SK-N-SH (cell line): ENCODE measurements at regions not wholly inside any gene's neighbourhood (a gene's known extent, or its start where the extent isn't known, plus 50 kb on each side); places are given as distances from the start of the nearest gene placed in this dataset.

ENCODE experiments used
- CTCF ChIA-PET: fragments of 300-600, 350-600 bp; formaldehyde crosslinking; extraction: SDS; loops from one replicate; lab custom pipeline; 2021; lab: Yijun Ruan, JAX
- POLR2A ChIA-PET: fragments of 350-600 bp; sonication (Branson Sonifier 250); formaldehyde crosslinking; extraction: SDS; loops from one replicate; lab custom pipeline; 2020; ENCODE audit warnings: antibody characterized with exemption, inconsistent platforms; lab: Yijun Ruan, JAX
- DNase-seq: peaks from one replicate; pipeline ENCODE4 v3.0.0; 2012
- H2AFZ ChIP-seq: fragments of 200-600 bp; sonication (generic); 2 replicates; pipeline ENCODE4 v1.8.1; 2016; ENCODE audit warnings: antibody characterized with exemption, mild to moderate bottlenecking, low read depth
- H3F3A ChIP-seq: fragments of 200-600 bp; sonication (generic); replicated peaks from 2 replicates; pipeline ENCODE3; 2016; ENCODE audit warnings: antibody characterized with exemption, mild to moderate bottlenecking; ENCODE audit not compliant: insufficient read depth
- H3K27ac ChIP-seq, 2 experiments: fragments of 200-500 bp in 1 of 2; fragments of 200-600 bp in 1 of 2; sonication (Bioruptor generic) in 1 of 2; sonication (generic), shearing (Covaris generic) in 1 of 2; 2 replicates each; pipeline versions ENCODE4 v1.5.1 to v1.6.1; 2014 to 2016; ENCODE audit warnings: low read depth in 2 of 2, inconsistent platforms in 1 of 2, low read length in 1 of 2, mild to moderate bottlenecking in 1 of 2, mixed read lengths in 1 of 2
- H3K27me3 ChIP-seq: fragments of 200-600 bp; sonication (generic), shearing (Covaris generic); 2 replicates; pipeline ENCODE4 v1.6.1; 2016; ENCODE audit warnings: mixed run types; ENCODE audit not compliant: insufficient read depth
- H3K36me3 ChIP-seq, 2 experiments: fragments of 200-500 bp in 1 of 2; fragments of 200-600 bp in 1 of 2; sonication (Bioruptor generic) in 1 of 2; sonication (generic) in 1 of 2; replicated peaks in 1 of 2; 2 replicates each; pipeline versions ENCODE3 to v1.5.1; 2014 to 2016; ENCODE audit warnings: low read length in 1 of 2, mild to moderate bottlenecking in 1 of 2; ENCODE audit not compliant: insufficient read depth in 2 of 2, control insufficient read depth in 1 of 2
- H3K4me1 ChIP-seq, 2 experiments: fragments of 200-500 bp in 1 of 2; fragments of 200-600 bp in 1 of 2; sonication (Bioruptor generic) in 1 of 2; sonication (generic), shearing (Covaris generic) in 1 of 2; 2 replicates each; pipeline versions ENCODE4 v1.5.1 to v1.6.1; 2014 to 2016; ENCODE audit warnings: low read depth in 1 of 2, low read length in 1 of 2, mixed run types in 1 of 2; ENCODE audit not compliant: insufficient read depth in 2 of 2, control insufficient read depth in 1 of 2
- H3K4me2 ChIP-seq: fragments of 200-600 bp; sonication (generic), shearing (Covaris generic); 2 replicates; pipeline ENCODE4 v1.6.1; 2017; ENCODE audit warnings: mixed run types
- H3K4me3 ChIP-seq, 2 experiments: fragments of 200-500 bp in 1 of 2; fragments of 200-600 bp in 1 of 2; sonication (Bioruptor generic) in 1 of 2; sonication (generic), shearing (Covaris generic) in 1 of 2; 2 replicates each; pipeline versions ENCODE4 v1.5.1 to v1.8.1; 2014 to 2016; ENCODE audit warnings: low read depth in 2 of 2, inconsistent platforms in 1 of 2, low read length in 1 of 2, mild to moderate bottlenecking in 1 of 2, mixed read lengths in 1 of 2, moderate library complexity in 1 of 2
- H3K79me2 ChIP-seq: fragments of 200-600 bp; sonication (generic); 2 replicates; pipeline ENCODE4 v1.8.1; 2017; ENCODE audit warnings: mild to moderate bottlenecking; ENCODE audit not compliant: insufficient read depth
- H3K9ac ChIP-seq: fragments of 200-600 bp; sonication (generic); 2 replicates; pipeline ENCODE4 v1.6.1; 2017; ENCODE audit warnings: mixed run types
- H3K9me2 ChIP-seq: fragments of 200-600 bp; sonication (generic); 2 replicates; pipeline ENCODE4 v1.6.1; 2017; ENCODE audit warnings: mixed run types
- H3K9me3 ChIP-seq: fragments of 200-600 bp; sonication (generic); 2 replicates; pipeline ENCODE4 v1.6.1; 2017; ENCODE audit warnings: mixed run types, mild to moderate bottlenecking, moderate library complexity
- H4K20me1 ChIP-seq: fragments of 200-600 bp; sonication (generic); 2 replicates; pipeline ENCODE4 v1.6.1; 2017; ENCODE audit warnings: mild to moderate bottlenecking, mixed run types; ENCODE audit not compliant: insufficient read depth
- CHD2 ChIP-seq: fragments of 150-350 bp; IDR thresholded peaks from 2 replicates; pipeline ENCODE4 v1.6.1; 2018; ENCODE audit warnings: low read length; ENCODE audit not compliant: partially characterized antibody
- ELF1 ChIP-seq: IDR thresholded peaks from 2 replicates; pipeline ENCODE4 v1.4.0; 2012
- EP300 ChIP-seq, 2 experiments: IDR thresholded peaks; 2 replicates each; pipeline versions ENCODE4 v1.4.0 to v1.6.1; 2012; ENCODE audit warnings: borderline replicate concordance in 1 of 2, low read depth in 1 of 2, low read length in 1 of 2
- FOSL2 ChIP-seq: IDR thresholded peaks from 2 replicates; pipeline ENCODE4 v1.4.0; 2012; ENCODE audit warnings: low read depth, mild to moderate bottlenecking, moderate library complexity, borderline replicate concordance
- FOXJ3 ChIP-seq: sonication (generic); formaldehyde crosslinking; IDR thresholded peaks from 2 replicates; pipeline ENCODE4 v1.5.1; 2020; ENCODE audit warnings: mild to moderate bottlenecking, missing genetic modification reagents
- FOXM1 ChIP-seq: IDR thresholded peaks from 2 replicates; pipeline ENCODE4 v1.4.0; 2012; ENCODE audit warnings: low read depth, mild to moderate bottlenecking
- GABPA ChIP-seq: IDR thresholded peaks from 2 replicates; pipeline ENCODE4 v1.4.0; 2012; ENCODE audit warnings: low read depth, mild to moderate bottlenecking
- MEF2A ChIP-seq: IDR thresholded peaks from 2 replicates; pipeline ENCODE4 v1.4.0; 2012; ENCODE audit warnings: low read depth, borderline replicate concordance
- MXI1 ChIP-seq: IDR thresholded peaks from 2 replicates; pipeline ENCODE4 v1.6.1; 2012; ENCODE audit warnings: mild to moderate bottlenecking, low read depth, low read length, improper control_type of control experiment
- NFIC ChIP-seq: IDR thresholded peaks from 2 replicates; pipeline ENCODE4 v1.4.0; 2012; ENCODE audit warnings: borderline replicate concordance
- POLR2AphosphoS5 ChIP-seq: IDR thresholded peaks from 2 replicates; pipeline ENCODE4 v1.6.1; 2012; ENCODE audit warnings: low read depth, low read length
- RAD21 ChIP-seq: IDR thresholded peaks from 2 replicates; pipeline ENCODE4 v1.6.1; 2012; ENCODE audit warnings: mild to moderate bottlenecking, low read length
- RCOR1 ChIP-seq: fragments of 150-350 bp; IDR thresholded peaks from 2 replicates; pipeline ENCODE4 v1.6.1; 2017; ENCODE audit warnings: antibody characterized with exemption, low read length
- RFX5 ChIP-seq: IDR thresholded peaks from 2 replicates; pipeline ENCODE4 v1.6.1; 2012; ENCODE audit warnings: mild to moderate bottlenecking, improper control_type of control experiment, low read length
- RXRA ChIP-seq: IDR thresholded peaks from 2 replicates; pipeline ENCODE4 v1.4.0; 2012; ENCODE audit warnings: low read depth, mild to moderate bottlenecking, borderline replicate concordance
- TCF12 ChIP-seq: IDR thresholded peaks from 2 replicates; pipeline ENCODE4 v1.4.0; 2012
- USF2 ChIP-seq: fragments of 150-350 bp; IDR thresholded peaks from 2 replicates; pipeline ENCODE4 v1.6.1; 2017; ENCODE audit warnings: antibody characterized with exemption, low read length, low read depth, borderline replicate concordance
- YY1 ChIP-seq: IDR thresholded peaks from 2 replicates; pipeline ENCODE4 v1.4.0; 2012; ENCODE audit warnings: low read depth, mild to moderate bottlenecking
- WGBS: methylation state at CpG from one replicate; pipeline ENCODE4 v1.1.6; 2017; ENCODE audit warnings: low lambda C conversion rate; 5-methylcytosine and 5-hydroxymethylcytosine counted together
- TF ChIP-seq, protein P1 (sequence below): IDR thresholded peaks from 2 replicates; pipeline ENCODE4 v1.4.0; 2012; ENCODE audit warnings: low read depth, borderline replicate concordance
- TF ChIP-seq, protein P2 (sequence below): IDR thresholded peaks from 2 replicates; pipeline ENCODE4 v1.4.0; 2012; ENCODE audit warnings: low read depth

DNA sequence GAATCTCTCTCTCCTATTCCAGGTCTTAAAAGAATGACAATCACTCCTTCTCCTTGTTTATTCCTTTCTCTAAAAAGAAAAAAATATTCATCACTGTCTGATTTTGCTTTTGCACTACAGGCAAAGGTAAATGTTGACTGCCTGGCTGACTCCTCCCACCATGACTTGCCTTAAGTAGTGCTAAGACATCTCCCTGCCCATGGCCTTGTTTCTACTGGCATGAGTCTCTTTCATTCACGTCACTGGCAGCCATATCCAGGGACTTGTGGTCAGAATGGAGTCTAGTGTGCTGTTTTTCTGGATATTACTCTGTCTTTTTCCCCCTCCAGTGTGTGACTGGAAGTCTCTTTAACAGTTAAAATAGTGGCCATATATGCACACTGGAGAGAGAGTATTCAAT is 522.9 kb upstream of the DAB2 start:
- Histone ChIP-seq H3K27ac (no peak overlapping the region), H2AFZ (no peak overlapping the region), H3F3A (no peaks in the 10 kb centered on the region), H4K20me1 (no peaks in the 10 kb centered on the region), H3K9me2 (no peaks in the 10 kb centered on the region), H3K27me3 (no peaks in the 10 kb centered on the region), H3K4me3 (no peak overlapping the region), H3K79me2 (no peaks in the 10 kb centered on the region), H3K9ac (no peak overlapping the region), H3K9me3 (no peaks in the 10 kb centered on the region), H3K36me3 (no peaks in the 10 kb centered on the region), H3K4me1 (no peaks in the 10 kb centered on the region), H3K4me2 (no peak overlapping the region)
- POLR2A ChIA-PET: no interaction called here
- TF ChIP-seq, protein P1, sequence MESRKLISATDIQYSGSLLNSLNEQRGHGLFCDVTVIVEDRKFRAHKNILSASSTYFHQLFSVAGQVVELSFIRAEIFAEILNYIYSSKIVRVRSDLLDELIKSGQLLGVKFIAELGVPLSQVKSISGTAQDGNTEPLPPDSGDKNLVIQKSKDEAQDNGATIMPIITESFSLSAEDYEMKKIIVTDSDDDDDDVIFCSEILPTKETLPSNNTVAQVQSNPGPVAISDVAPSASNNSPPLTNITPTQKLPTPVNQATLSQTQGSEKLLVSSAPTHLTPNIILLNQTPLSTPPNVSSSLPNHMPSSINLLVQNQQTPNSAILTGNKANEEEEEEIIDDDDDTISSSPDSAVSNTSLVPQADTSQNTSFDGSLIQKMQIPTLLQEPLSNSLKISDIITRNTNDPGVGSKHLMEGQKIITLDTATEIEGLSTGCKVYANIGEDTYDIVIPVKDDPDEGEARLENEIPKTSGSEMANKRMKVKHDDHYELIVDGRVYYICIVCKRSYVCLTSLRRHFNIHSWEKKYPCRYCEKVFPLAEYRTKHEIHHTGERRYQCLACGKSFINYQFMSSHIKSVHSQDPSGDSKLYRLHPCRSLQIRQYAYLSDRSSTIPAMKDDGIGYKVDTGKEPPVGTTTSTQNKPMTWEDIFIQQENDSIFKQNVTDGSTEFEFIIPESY: no peak
- TF ChIP-seq MEF2A (no peak), FOXM1 (no peak), USF2 (no peak), FOSL2 (no peak), ELF1 (no peak), YY1 (no peak), GABPA (no peak), RFX5 (no peak), POLR2AphosphoS5 (no peak), EP300 (IDR thresholded peaks at IDR 0.05; ENCODE audit: borderline replicate concordance in 1 of 2, low read depth in 1 of 2, low read length in 1 of 2) (no peak), RCOR1 (no peak), MXI1 (no peak), RAD21 (no peak)
- TF ChIP-seq, protein P2, sequence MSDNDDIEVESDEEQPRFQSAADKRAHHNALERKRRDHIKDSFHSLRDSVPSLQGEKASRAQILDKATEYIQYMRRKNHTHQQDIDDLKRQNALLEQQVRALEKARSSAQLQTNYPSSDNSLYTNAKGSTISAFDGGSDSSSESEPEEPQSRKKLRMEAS: no peak
- DNase-seq: no peak
- WGBS: 8% methylated on average over 1 of the region's 1 CpG
- CTCF ChIA-PET: interaction anchor here (1.0 to 2.2 kb wide), 9 partner anchors 9 to 931 kb away, joined by 3 to 22 read pairs (median 7); no protein-coding TSS in a partner anchor

DNA sequence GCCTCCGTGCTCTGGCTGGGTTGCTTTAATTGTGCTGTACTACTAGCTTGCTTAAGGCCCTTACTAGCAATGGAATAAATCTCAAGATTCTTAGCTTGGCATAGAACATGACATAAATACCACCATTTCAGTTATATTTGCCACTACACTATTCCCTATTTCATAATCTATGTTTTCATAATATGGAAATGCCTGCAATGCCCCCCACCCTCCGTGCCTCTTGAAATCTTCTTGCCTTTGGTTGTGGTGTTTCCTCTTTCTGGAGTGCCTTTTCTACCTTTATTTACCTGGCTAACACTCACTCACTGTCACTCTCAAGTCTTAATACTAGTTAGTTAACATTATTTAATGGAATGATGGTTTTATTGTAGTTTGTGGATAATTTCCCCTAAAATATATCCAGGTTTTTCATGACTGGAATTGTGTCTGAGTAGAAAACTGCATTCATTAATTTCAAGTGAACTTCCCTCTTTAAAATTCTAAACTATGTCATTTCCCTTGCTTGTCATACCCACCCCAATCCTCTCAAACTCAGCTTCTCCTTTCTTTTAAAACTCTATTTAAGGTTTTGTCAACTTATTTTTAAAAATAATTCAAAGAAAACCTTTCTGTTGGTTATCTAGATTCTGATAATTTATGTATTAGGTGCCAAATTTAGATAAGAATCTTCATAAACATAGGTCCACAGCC is 521.7 kb upstream of the DAB2 start:
- Histone ChIP-seq H3K36me3 (no peaks in the 10 kb centered on the region), H3K9ac (no peak overlapping the region), H2AFZ (no peak overlapping the region), H3F3A (no peaks in the 10 kb centered on the region), H3K9me3 (no peaks in the 10 kb centered on the region), H4K20me1 (no peaks in the 10 kb centered on the region), H3K9me2 (no peaks in the 10 kb centered on the region), H3K4me3 (no peak overlapping the region), H3K79me2 (no peaks in the 10 kb centered on the region), H3K4me2 (no peak overlapping the region), H3K27ac (no peak overlapping the region), H3K27me3 (no peaks in the 10 kb centered on the region), H3K4me1 (no peaks in the 10 kb centered on the region)
- POLR2A ChIA-PET: no interaction called here
- CTCF ChIA-PET: interaction anchor here (1.0 kb wide), 1 partner anchor 742 kb away, joined by 3 read pairs; no protein-coding TSS in a partner anchor
- DNase-seq: no peak
- WGBS: 11% methylated on average over 2 of the region's 2 CpGs
- TF ChIP-seq RAD21: no peak
- no peak for TF ChIP-seq GABPA
- no peak for TF ChIP-seq TCF12
- TF ChIP-seq, protein P1: no peak
- no peak for TF ChIP-seq CHD2
- TF ChIP-seq POLR2AphosphoS5: no peak
- no peak for TF ChIP-seq YY1
- TF ChIP-seq FOXM1: no peak
- TF ChIP-seq NFIC: no peak
- TF ChIP-seq RXRA: no peak
- TF ChIP-seq FOXJ3 (CRISPR knock-in tag): no peak
